ENCODE measurements at regions not wholly inside any gene's neighbourhood (a gene's known extent, or its start where the extent isn't known, plus 50 kb on each side); places are given as distances from the start of the nearest gene placed in this dataset.

DNA sequence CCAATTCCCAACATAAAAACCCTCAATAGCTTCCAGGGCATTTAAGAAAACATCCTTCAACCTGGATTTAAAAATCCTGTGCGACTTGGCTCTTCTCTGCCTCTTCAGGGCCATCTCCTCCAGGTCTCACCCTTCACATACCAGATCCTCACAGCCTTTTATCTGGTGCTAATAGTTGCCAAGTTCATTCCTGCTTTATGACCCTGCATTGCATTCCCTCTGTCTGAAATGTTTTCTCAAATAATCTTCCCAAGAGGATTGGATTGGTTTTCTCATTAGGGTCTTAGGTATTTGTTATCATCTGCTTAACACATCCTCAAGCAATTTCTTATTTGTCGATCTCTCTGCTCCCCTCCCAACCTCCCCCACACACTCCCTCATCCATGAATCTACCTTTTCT, 832.0 kb downstream of the GALC start:
- no peak for DNase-seq (ENCODE audit: low spot score)

DNA sequence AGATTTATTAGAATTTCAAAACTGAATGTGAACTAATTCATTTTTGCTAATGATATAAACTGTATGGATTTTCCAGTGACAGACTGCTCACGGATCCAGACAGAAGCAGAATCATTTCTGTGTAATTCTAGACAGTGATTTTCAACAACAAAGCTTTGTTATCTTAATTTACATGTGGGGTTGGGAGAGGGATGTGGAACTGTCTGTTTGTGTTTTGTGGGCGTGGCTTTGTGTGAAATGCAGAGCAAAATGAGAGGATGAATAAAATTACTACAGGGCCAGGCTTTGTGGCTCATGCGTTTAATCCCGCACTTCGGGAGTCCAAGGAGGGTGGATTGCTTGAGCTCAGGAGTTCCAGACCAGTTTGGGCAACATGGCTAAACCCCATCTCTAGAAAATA, 834.7 kb downstream of the GALC start:
- no peak for DNase-seq (ENCODE audit: low spot score)

DNA sequence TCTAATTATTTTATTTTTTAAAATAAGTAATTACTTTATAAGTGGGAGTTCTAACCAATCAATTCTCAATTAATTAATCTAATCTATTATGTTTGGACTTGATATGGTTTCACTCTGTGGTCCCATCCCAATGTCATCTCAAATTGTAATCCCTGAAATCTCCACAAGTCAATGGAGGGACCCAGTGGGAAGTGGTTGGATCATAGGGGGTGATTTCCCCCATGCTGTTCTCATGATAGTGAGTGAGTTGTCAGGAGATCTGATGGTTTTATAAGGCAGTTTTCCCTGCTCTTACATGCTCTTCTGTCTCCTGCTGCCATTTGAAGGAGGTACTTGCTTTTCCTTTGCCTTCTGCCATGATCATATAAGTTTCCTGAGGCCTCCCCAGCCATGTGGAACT, 836.1 kb downstream of the GALC start:
- no peak for DNase-seq (ENCODE audit: low spot score)

- DNase-seq (ENCODE audit: low spot score) = no peak
Observed at GRCh38 chr14:87155856-87156488, 837.0 kb downstream of the GALC start.

DNA sequence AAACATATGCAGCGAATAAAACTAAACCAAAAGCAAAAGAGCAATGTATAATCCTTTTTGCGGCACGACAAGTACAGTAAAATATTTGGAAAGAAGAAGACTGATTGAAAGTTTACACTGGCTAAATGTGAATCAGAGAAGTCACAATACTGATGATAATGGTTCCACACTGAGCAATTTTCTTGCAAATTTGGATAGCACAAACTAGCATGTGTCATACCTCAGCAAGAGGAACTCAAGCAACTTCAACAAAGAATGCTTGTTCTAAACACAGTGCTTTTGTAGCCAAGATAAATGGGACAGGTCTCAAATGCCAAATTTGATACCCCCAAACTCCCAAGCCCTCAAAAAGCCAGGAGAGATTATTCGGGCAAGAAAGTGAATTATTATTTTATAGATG, 839.1 kb downstream of the GALC start:
- no peak for DNase-seq (ENCODE audit: low spot score)

GRCh38 chr14:87153391-87153790, 839.6 kb downstream of the GALC start:
- DNase-seq (ENCODE audit: low spot score) = no peak

GRCh38 chr14:87152693-87153092, 840.3 kb downstream of the GALC start:
- no peak for DNase-seq (ENCODE audit: low spot score)

- DNase-seq (ENCODE audit: low spot score) = no peak
Observed at GRCh38 chr14:87149583-87150354, 843.2 kb downstream of the GALC start.

GRCh38 chr14:87148655-87149054, 844.3 kb downstream of the GALC start:
- DNase-seq (ENCODE audit: low spot score) = no peak

DNA sequence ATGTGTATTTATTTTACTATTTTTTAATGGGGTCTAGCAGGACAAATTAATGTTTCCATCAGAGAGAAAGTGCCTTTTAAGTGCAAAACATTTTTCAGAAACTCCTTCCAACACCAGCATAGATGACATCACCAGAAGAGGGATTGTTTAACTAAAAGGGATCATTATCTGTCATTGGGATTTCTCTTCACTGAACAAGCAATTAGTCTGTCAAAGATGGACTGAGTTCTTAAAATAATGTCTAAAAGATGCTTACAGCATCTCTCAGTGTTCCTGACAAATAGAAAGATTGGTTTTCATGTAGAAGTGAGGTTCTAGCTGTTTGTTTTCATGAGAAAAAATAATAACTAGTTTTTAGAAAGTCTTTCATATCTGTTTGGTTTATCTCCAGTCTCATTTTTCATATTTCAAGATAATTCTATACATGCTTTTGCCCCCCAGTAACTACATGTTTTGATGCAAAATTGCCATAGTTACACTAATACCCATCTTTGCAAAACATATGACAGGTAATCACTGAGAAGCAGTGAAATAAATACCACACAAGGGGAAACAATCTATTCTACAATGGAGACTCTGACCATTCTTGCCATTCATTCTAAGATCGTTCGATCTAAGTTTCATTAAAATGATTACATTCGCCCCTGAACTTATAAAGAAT, 850.3 kb downstream of the GALC start:
- no peak for DNase-seq (ENCODE audit: low spot score)

GRCh38 chr14:87141801-87142200, 851.2 kb downstream of the GALC start:
- no peak for DNase-seq (ENCODE audit: low spot score)

DNA sequence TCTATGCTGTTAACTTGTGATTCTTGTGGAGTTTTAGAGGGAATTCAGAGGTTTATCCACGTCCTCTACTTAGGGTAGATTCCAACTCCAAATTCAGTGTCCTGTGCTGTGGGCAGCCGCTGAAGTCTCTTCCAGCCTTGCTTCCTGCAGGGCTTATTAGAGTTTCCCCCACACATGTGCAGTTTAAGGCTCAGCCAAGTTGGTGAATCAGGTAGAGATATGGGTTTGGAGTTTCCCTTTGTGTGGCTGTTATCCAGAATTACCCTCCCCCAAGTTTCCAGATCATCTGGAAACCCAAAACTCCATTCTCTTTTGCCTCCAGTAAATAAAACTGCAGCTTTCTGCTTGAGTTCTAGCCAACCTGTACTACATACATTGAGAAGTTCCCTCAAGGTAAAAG, 853.7 kb downstream of the GALC start:
- DNase-seq (ENCODE audit: low spot score) = no peak

DNA sequence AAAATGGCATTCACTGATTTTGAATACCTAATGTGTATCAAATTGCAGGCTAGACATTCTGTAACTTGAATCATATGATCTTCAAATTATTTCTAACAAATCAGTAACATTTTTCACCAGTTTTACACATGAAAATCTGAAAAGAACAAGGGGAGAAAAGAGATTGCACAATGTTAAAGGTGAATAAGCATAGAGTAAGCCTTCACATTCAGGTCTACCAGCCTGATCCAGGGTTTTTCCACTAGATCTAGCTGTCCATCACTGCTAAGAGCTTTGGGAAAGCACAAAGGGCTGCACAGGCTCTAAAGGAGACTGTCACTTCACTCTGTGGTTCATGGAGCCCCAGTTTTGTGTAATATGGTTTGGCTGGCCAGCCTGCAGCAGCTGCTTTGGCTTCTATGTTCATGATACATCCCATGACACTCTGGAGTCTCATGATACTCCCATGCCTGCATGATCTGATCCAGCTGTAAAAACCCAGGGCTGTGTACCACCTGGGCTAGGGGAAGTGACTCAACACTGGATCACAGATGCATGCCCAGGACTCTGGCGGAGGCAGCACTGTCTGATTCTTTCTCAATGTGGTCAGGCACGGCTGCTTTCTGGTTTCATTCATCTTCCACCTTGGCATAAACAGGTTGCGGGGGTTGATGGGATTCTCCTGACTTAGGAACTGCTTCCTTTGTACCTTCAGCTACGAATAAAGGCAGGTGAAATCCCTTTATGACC, 859.7 kb downstream of the GALC start:
- DNase-seq (ENCODE audit: low spot score) = no peak

GRCh38 chr14:87131879-87132278, 861.1 kb downstream of the GALC start:
- no peak for DNase-seq (ENCODE audit: low spot score)

GRCh38 chr14:87122166-87122565, 870.8 kb downstream of the GALC start:
- no peak for DNase-seq (ENCODE audit: low spot score)

GRCh38 chr14:87121716-87122115, 871.3 kb downstream of the GALC start:
- no peak for DNase-seq (ENCODE audit: low spot score)

GRCh38 chr14:87115234-87115633, 877.7 kb downstream of the GALC start:
- DNase-seq (ENCODE audit: low spot score) = no peak

- DNase-seq (ENCODE audit: low spot score) = peak; percentile 27
Observed at GRCh38 chr14:87113286-87113685, 879.7 kb downstream of the GALC start.

GRCh38 chr14:87111741-87112140, 881.2 kb downstream of the GALC start:
- DNase-seq (ENCODE audit: low spot score) = no peak

GRCh38 chr14:87111126-87111525, 881.9 kb downstream of the GALC start:
- DNase-seq (ENCODE audit: low spot score) = no peak

GRCh38 chr14:87109271-87109670, 883.7 kb downstream of the GALC start:
- no peak for DNase-seq (ENCODE audit: low spot score)

GRCh38 chr14:87108726-87109125, 884.3 kb downstream of the GALC start:
- no peak for DNase-seq (ENCODE audit: low spot score)
